ENCODE measurements at regions not wholly inside any gene's neighbourhood (a gene's known extent, or its start where the extent isn't known, plus 50 kb on each side); places are given as distances from the start of the nearest gene placed in this dataset.

- no peaks in the 10 kb centered on the region for H3K27me3 Mint-ChIP-seq (ENCODE audit: low read depth)
- H3K36me3 Mint-ChIP-seq (ENCODE audit: insufficient read depth in 1 of 3, low read depth in 3 of 3) = peaks cover 2 to 14% (median 5%) of the 10 kb centered on the region in 3 experiments; a peak in 6 of 7 replicates
- Histone ChIP-seq H4K8ac (replicated peaks; ENCODE audit: insufficient read length, low read depth, low read length) (no peak overlapping the region), H2AK5ac (ENCODE audit: insufficient read length, low read length) (no peak overlapping the region), H4K5ac (ENCODE audit: insufficient read length, low read depth, low read length) (no peak overlapping the region), H3T11ph (ENCODE audit: low read length) (no peak overlapping the region), H2BK15ac (ENCODE audit: low read depth, low read length) (no peak overlapping the region), H3K23ac (ENCODE audit: insufficient read length, low read depth, low read length) (no peak overlapping the region), H3K27ac (ENCODE audit: insufficient read length, low read depth, low read length) (no peak overlapping the region), H3K4me1 (ENCODE audit: insufficient read depth, low read length) (no peaks in the 10 kb centered on the region), H2BK5ac (ENCODE audit: insufficient read length, low read length) (no peak overlapping the region), H3K27me3 (ENCODE audit: insufficient read depth, low read length) (no peaks in the 10 kb centered on the region), H3K79me2 (ENCODE audit: insufficient read depth, low read length) (no peaks in the 10 kb centered on the region), H2BK20ac (ENCODE audit: low read depth, low read length, poor library complexity, severe bottlenecking) (no peak overlapping the region), H3K4ac (ENCODE audit: low read depth, low read length) (no peak overlapping the region), H3K9ac (ENCODE audit: extremely low read depth, insufficient read length, low read length) (no peak overlapping the region), H3K14ac (ENCODE audit: insufficient read depth, low read length) (no peak overlapping the region), H3K18ac (ENCODE audit: insufficient read length, low read depth, low read length) (no peak overlapping the region), H2BK12ac (ENCODE audit: insufficient read length, low read depth, low read length) (no peak overlapping the region), H3K4me2 (ENCODE audit: insufficient read depth, insufficient read length, low read length) (no peak overlapping the region), H4K91ac (ENCODE audit: insufficient read length, low read depth, low read length) (no peak overlapping the region), H3K9me3 (ENCODE audit: control insufficient read depth, low read depth, low read length) (no peaks in the 10 kb centered on the region), H3K56ac (ENCODE audit: insufficient read length, low read depth, low read length) (no peak overlapping the region), H3K23me2 (ENCODE audit: insufficient read length, low read depth, low read length, poor library complexity, severe bottlenecking) (no peaks in the 10 kb centered on the region), H3K79me1 (ENCODE audit: insufficient read depth, low read depth, low read length, poor library complexity, severe bottlenecking) (no peaks in the 10 kb centered on the region), H2AFZ (ENCODE audit: low read length) (no peak overlapping the region), H4K20me1 (ENCODE audit: control insufficient read depth, insufficient read depth, insufficient read length) (no peaks in the 10 kb centered on the region), H2BK120ac (ENCODE audit: low read depth, low read length, poor library complexity, severe bottlenecking) (no peak overlapping the region)
- no peak for TF ChIP-seq CTCF (conservative IDR thresholded peaks at IDR 0.05)
- H3K4me1 Mint-ChIP-seq = peaks cover 6 to 7% of the 10 kb centered on the region in 2 experiments
- H3K27ac Mint-ChIP-seq = no peak overlapping the region
- WGBS (ENCODE audit: extremely low coverage, insufficient read length, low lambda C conversion rate) = no CpG with 5 or more reads among the region's 3 CpGs
- H3K9me3 Mint-ChIP-seq = peaks cover 8 to 10% of the 10 kb centered on the region in 2 experiments; a peak in 4 of 5 replicates
- no peak for DNase-seq
- no peak overlapping the region for H3K4me3 Mint-ChIP-seq
Observed at GRCh38 chr2:147442816-147443215, 402.0 kb upstream of the ACVR2A start.
